ENCODE measurements at regions not wholly inside any gene's neighbourhood (a gene's known extent, or its start where the extent isn't known, plus 50 kb on each side); places are given as distances from the start of the nearest gene placed in this dataset.

DNA sequence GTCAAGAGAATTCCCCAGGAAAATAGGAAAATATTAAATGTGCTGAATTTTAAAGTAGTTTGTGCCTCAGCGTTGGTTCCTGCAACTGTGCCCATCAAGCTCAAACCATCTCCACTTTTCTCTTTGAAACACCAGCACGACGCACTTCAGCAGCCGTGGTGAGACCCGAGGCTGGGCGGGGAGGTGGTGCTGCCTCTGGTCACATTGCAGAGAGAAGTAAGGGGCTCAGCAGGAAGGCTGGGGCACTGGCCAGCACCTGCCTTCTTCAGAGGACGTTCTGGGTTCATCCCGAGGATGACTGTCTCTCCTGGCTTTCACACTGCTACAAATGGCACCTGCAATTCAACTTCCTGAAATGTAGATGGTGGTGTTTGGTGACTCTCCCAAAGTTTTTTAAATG is 323.7 kb upstream of the SALL3 start:
- TF ChIP-seq, protein P1, sequence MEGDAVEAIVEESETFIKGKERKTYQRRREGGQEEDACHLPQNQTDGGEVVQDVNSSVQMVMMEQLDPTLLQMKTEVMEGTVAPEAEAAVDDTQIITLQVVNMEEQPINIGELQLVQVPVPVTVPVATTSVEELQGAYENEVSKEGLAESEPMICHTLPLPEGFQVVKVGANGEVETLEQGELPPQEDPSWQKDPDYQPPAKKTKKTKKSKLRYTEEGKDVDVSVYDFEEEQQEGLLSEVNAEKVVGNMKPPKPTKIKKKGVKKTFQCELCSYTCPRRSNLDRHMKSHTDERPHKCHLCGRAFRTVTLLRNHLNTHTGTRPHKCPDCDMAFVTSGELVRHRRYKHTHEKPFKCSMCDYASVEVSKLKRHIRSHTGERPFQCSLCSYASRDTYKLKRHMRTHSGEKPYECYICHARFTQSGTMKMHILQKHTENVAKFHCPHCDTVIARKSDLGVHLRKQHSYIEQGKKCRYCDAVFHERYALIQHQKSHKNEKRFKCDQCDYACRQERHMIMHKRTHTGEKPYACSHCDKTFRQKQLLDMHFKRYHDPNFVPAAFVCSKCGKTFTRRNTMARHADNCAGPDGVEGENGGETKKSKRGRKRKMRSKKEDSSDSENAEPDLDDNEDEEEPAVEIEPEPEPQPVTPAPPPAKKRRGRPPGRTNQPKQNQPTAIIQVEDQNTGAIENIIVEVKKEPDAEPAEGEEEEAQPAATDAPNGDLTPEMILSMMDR (conservative IDR thresholded peaks at IDR 0.05; ENCODE audit: low read length) = no peak
- TF ChIP-seq EZH2phosphoT487 (IDR thresholded peaks at IDR 0.05; ENCODE audit: borderline replicate concordance, low read depth, low read length) = no peak
